ENCODE measurements at regions not wholly inside any gene's neighbourhood (a gene's known extent, or its start where the extent isn't known, plus 50 kb on each side); places are given as distances from the start of the nearest gene placed in this dataset.

GRCh38 chr6:8213995-8214394 is 111.6 kb upstream of the EEF1E1 start:
- no peak for DNase-seq (ENCODE audit: low spot score)

GRCh38 chr6:8212720-8213434 is 110.5 kb upstream of the EEF1E1 start:
- DNase-seq (ENCODE audit: low spot score), result no peak

GRCh38 chr6:8207869-8208191 is 105.5 kb upstream of the EEF1E1 start:
- no peak for DNase-seq (ENCODE audit: low spot score)

- DNase-seq (ENCODE audit: low spot score), result no peak
Observed at GRCh38 chr6:8207191-8207868, 105.0 kb upstream of the EEF1E1 start.

GRCh38 chr6:8203337-8203736 is 101.0 kb upstream of the EEF1E1 start:
- DNase-seq (ENCODE audit: low spot score), result no peak

- no peak for DNase-seq (ENCODE audit: low spot score)
Observed at GRCh38 chr6:8201679-8202078, 99.3 kb upstream of the EEF1E1 start.

GRCh38 chr6:8200255-8200654 is 97.9 kb upstream of the EEF1E1 start:
- no peak for DNase-seq (ENCODE audit: low spot score)

- no peak for DNase-seq (ENCODE audit: low spot score)
Observed at GRCh38 chr6:8195714-8196102, 93.4 kb upstream of the EEF1E1 start.

- no peak for DNase-seq (ENCODE audit: low spot score)
Observed at GRCh38 chr6:8195040-8195713, 92.8 kb upstream of the EEF1E1 start.

GRCh38 chr6:8194490-8194889 is 92.1 kb upstream of the EEF1E1 start:
- DNase-seq (ENCODE audit: low spot score), result no peak

GRCh38 chr6:8193541-8193940 is 91.2 kb upstream of the EEF1E1 start:
- no peak for DNase-seq (ENCODE audit: low spot score)

- no peak for DNase-seq (ENCODE audit: low spot score)
Observed at GRCh38 chr6:8192597-8192996, 90.2 kb upstream of the EEF1E1 start.

- no peak for DNase-seq (ENCODE audit: low spot score)
Observed at GRCh38 chr6:8192067-8192466, 89.7 kb upstream of the EEF1E1 start.

GRCh38 chr6:8191629-8192028 is 89.3 kb upstream of the EEF1E1 start:
- no peak for DNase-seq (ENCODE audit: low spot score)

GRCh38 chr6:8187209-8187608 is 84.9 kb upstream of the EEF1E1 start:
- no peak for DNase-seq (ENCODE audit: low spot score)

GRCh38 chr6:8182902-8183665 is 80.7 kb upstream of the EEF1E1 start:
- no peak for DNase-seq (ENCODE audit: low spot score)

GRCh38 chr6:8181951-8182845 is 79.8 kb upstream of the EEF1E1 start:
- no peak for DNase-seq (ENCODE audit: low spot score)

GRCh38 chr6:8181160-8181881 is 79.0 kb upstream of the EEF1E1 start:
- no peak for DNase-seq (ENCODE audit: low spot score)

- no peak for DNase-seq (ENCODE audit: low spot score)
Observed at GRCh38 chr6:8180327-8181159, 78.2 kb upstream of the EEF1E1 start.

GRCh38 chr6:8177721-8178120 is 75.4 kb upstream of the EEF1E1 start:
- no peak for DNase-seq (ENCODE audit: low spot score)

Measured in pons (tissue), 1 donor.